Caco-2 (cell line): ENCODE measurements at regions not wholly inside any gene's neighbourhood (a gene's known extent, or its start where the extent isn't known, plus 50 kb on each side); places are given as distances from the start of the nearest gene placed in this dataset.

ENCODE experiments used
- BruUV-seq: library from RNA; stranded (reverse); fragments of 400-500 nt; replicated peaks from 2 replicates; lab custom pipeline; 2021; lab: Mats Ljungman, UMichigan
- CTCF ChIA-PET: fragments of 300-600 bp; sonication (Branson Sonifier 250); formaldehyde crosslinking; loops from one replicate; lab custom pipeline; 2022; ENCODE audit warnings: antibody characterized with exemption; lab: Charles Lee
- POLR2A ChIA-PET: fragments of 300-600 bp; sonication (Branson Sonifier 250); formaldehyde crosslinking; loops from one replicate; lab custom pipeline; 2022; ENCODE audit warnings: antibody characterized with exemption; lab: Charles Lee
- DNase-seq, 2 experiments: peaks; one replicate each; pipeline versions ENCODE4 v3.0.0 to v3.0.0-alpha.2; 2020 to 2022
- H3K27me3 ChIP-seq: replicated peaks from 2 replicates; pipeline ENCODE4 v1.6.0; 2011; ENCODE audit warnings: low read length; ENCODE audit not compliant: control insufficient read depth, insufficient read depth
- H3K36me3 ChIP-seq: 2 replicates; pipeline ENCODE4 v1.5.1; 2011; ENCODE audit warnings: low read length; ENCODE audit not compliant: control insufficient read depth, insufficient read depth
- H3K4me1 ChIP-seq: fragments of 250-450 bp; sonication (Bioruptor Pico); 2 replicates; pipeline ENCODE4 v1.5.1; 2020; ENCODE audit warnings: mild to moderate bottlenecking
- H3K4me3 ChIP-seq: 2 replicates; pipeline ENCODE4 v1.5.1; 2011; ENCODE audit warnings: low read depth, mild to moderate bottlenecking, control low read depth, low read length
- H3K9me3 ChIP-seq: fragments of 250-450 bp; sonication (Bioruptor Pico); 2 replicates; pipeline ENCODE4 v1.5.1; 2020; ENCODE audit warnings: mild to moderate bottlenecking, moderate library complexity
- H3K27ac Mint-ChIP-seq: one replicate; pipeline ENCODE4 v1.8.0; 2022; ENCODE audit warnings: mixed read lengths; ENCODE audit not compliant: unreplicated experiment
- H3K27me3 Mint-ChIP-seq: one replicate; pipeline ENCODE4 v1.8.0; 2022; ENCODE audit warnings: mixed read lengths; ENCODE audit not compliant: insufficient read depth, unreplicated experiment
- H3K36me3 Mint-ChIP-seq: one replicate; pipeline ENCODE4 v1.8.0; 2022; ENCODE audit warnings: mild to moderate bottlenecking, mixed read lengths; ENCODE audit not compliant: insufficient read depth, unreplicated experiment
- H3K4me1 Mint-ChIP-seq: one replicate; pipeline ENCODE4 v1.8.0; 2022; ENCODE audit warnings: low read depth, mixed read lengths; ENCODE audit not compliant: unreplicated experiment
- H3K4me3 Mint-ChIP-seq: one replicate; pipeline ENCODE4 v1.8.0; 2022; ENCODE audit warnings: mild to moderate bottlenecking, moderate library complexity, mixed read lengths; ENCODE audit not compliant: unreplicated experiment
- H3K9me3 Mint-ChIP-seq: one replicate; pipeline ENCODE4 v1.8.0; 2022; ENCODE audit warnings: mixed read lengths; ENCODE audit not compliant: unreplicated experiment
- intact Hi-C: fragments of 100-400 bp; cut with micrococcal nuclease; formaldehyde crosslinking; loops from one replicate; pipeline ENCODE4 v1.10.0; 2022; ENCODE audit not compliant: unreplicated experiment
- TF ChIP-seq, protein P1 (sequence below), 2 experiments: fragments of 200-600 bp in 1 of 2; IDR thresholded peaks; 1 replicate in 1 of 2; 2 replicates in 1 of 2; pipeline versions ENCODE4 v1.5.1 to v1.8.0; 2011 to 2022; ENCODE audit warnings: antibody characterized with exemption in 1 of 2, control low read depth in 1 of 2, inconsistent platforms in 1 of 2, low read depth in 1 of 2, low read length in 1 of 2, mild to moderate bottlenecking in 1 of 2, moderate library complexity in 1 of 2; ENCODE audit not compliant: insufficient read depth in 1 of 2, severe bottlenecking in 1 of 2, unreplicated experiment in 1 of 2

DNA sequence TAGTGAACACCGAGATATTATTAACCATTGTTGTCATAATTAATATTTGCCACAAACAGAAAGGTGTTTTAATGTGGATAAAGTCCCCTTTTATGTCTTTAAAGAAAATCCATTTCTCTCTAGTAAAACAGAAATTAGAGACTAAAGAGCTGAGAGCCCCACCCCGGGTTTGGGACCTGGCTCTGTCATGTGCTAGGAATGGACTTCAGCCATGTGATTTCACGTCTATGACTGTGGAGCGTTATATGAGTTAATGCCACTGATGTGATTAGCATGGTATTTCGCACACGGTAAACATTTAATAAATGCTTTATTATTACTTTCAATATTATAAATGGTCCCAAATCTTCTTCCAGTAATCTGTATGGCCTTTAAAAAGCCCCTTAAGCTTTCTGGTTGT is 205.0 kb upstream of the NFIA start:
- Mint-ChIP-seq H3K27me3 (no peaks in the 10 kb centered on the region), H3K4me3 (no peak overlapping the region), H3K9me3 (no peaks in the 10 kb centered on the region), H3K36me3 (no peaks in the 10 kb centered on the region), H3K27ac (no peak overlapping the region), H3K4me1 (no peaks in the 10 kb centered on the region)
- CTCF ChIA-PET: no interaction called here
- Histone ChIP-seq H3K9me3 (no peaks in the 10 kb centered on the region), H3K36me3 (no peaks in the 10 kb centered on the region), H3K27me3 (no peaks in the 10 kb centered on the region), H3K4me3 (no peak overlapping the region), H3K4me1 (no peaks in the 10 kb centered on the region)
- intact Hi-C loops: no loop called here
- POLR2A ChIA-PET: interaction anchor here (0.7 kb wide), 1 partner anchor 28 kb away, joined by 6 read pairs; no protein-coding TSS in a partner anchor
- TF ChIP-seq, protein P1, sequence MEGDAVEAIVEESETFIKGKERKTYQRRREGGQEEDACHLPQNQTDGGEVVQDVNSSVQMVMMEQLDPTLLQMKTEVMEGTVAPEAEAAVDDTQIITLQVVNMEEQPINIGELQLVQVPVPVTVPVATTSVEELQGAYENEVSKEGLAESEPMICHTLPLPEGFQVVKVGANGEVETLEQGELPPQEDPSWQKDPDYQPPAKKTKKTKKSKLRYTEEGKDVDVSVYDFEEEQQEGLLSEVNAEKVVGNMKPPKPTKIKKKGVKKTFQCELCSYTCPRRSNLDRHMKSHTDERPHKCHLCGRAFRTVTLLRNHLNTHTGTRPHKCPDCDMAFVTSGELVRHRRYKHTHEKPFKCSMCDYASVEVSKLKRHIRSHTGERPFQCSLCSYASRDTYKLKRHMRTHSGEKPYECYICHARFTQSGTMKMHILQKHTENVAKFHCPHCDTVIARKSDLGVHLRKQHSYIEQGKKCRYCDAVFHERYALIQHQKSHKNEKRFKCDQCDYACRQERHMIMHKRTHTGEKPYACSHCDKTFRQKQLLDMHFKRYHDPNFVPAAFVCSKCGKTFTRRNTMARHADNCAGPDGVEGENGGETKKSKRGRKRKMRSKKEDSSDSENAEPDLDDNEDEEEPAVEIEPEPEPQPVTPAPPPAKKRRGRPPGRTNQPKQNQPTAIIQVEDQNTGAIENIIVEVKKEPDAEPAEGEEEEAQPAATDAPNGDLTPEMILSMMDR (IDR thresholded peaks at IDR 0.05; ENCODE audit: insufficient read depth in 1 of 2, low read depth in 1 of 2, low read length in 1 of 2, severe bottlenecking in 1 of 2, unreplicated experiment in 1 of 2): no peak
- no peak for DNase-seq
- BruUV-seq: no TSS peak

DNA sequence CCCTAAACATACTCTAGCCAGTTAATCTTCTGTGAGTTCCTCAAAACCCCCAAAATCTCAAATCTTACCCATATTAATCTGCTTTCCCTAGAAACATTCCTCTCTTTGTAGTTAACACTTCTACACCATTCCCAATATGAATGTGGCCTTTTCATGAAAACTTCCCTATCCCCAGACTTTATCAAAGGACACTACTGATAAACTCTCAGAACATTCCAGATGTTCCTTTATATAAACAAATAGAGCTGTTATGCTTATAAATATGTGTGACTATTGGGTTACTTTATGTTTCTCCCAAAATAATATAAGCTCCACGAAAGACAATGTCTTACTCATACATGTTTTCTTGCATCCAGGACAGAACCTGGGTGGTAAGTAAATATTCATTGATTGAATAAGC is 205.4 kb upstream of the NFIA start:
- Mint-ChIP-seq H3K36me3 (no peaks in the 10 kb centered on the region), H3K4me3 (no peak overlapping the region), H3K9me3 (no peaks in the 10 kb centered on the region), H3K4me1 (no peaks in the 10 kb centered on the region), H3K27ac (no peak overlapping the region), H3K27me3 (no peaks in the 10 kb centered on the region)
- no peaks in the 10 kb centered on the region for H3K9me3 ChIP-seq
- POLR2A ChIA-PET: interaction anchor here (0.7 kb wide), 1 partner anchor 28 kb away, joined by 6 read pairs; no protein-coding TSS in a partner anchor
- BruUV-seq: no TSS peak
- H3K4me1 ChIP-seq: no peaks in the 10 kb centered on the region
- H3K27me3 ChIP-seq: no peaks in the 10 kb centered on the region
- no peak for DNase-seq
- TF ChIP-seq, protein P1 (IDR thresholded peaks at IDR 0.05; ENCODE audit: insufficient read depth in 1 of 2, low read depth in 1 of 2, low read length in 1 of 2, severe bottlenecking in 1 of 2, unreplicated experiment in 1 of 2): no peak
- CTCF ChIA-PET: no interaction called here
- no peak overlapping the region for H3K4me3 ChIP-seq
- H3K36me3 ChIP-seq: no peaks in the 10 kb centered on the region
- intact Hi-C loops: no loop called here

DNA sequence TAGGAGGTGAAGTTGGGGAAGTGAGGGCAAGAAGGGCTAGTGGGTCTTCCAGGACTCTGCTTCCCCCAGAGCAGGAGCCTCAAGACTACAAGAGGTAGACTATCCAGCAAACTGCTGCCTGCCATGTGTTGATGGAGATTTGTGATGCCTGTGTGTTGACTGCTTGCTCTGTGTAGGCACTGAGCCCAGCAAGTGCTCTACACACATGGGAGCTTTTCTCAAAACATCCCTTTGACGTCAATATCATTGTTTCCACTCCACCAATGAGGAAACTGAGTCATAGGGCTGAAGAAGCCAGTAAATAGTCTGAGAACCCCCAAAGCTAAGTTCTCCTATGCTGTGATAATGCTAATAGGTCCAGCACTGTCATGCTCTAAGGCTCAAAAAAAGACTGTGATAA is 207.2 kb upstream of the NFIA start:
- Histone ChIP-seq H3K36me3 (no peaks in the 10 kb centered on the region), H3K27me3 (no peaks in the 10 kb centered on the region), H3K4me3 (no peak overlapping the region), H3K4me1 (no peaks in the 10 kb centered on the region), H3K9me3 (no peaks in the 10 kb centered on the region)
- Mint-ChIP-seq H3K36me3 (no peaks in the 10 kb centered on the region), H3K4me1 (no peaks in the 10 kb centered on the region), H3K9me3 (no peaks in the 10 kb centered on the region), H3K27me3 (no peaks in the 10 kb centered on the region), H3K27ac (no peak overlapping the region), H3K4me3 (no peak overlapping the region)
- BruUV-seq: no TSS peak
- no peak for DNase-seq
- intact Hi-C loops: no loop called here
- ChIA-PET POLR2A (no interaction called here), CTCF (no interaction called here)
- TF ChIP-seq, protein P1 (IDR thresholded peaks at IDR 0.05; ENCODE audit: insufficient read depth in 1 of 2, low read depth in 1 of 2, low read length in 1 of 2, severe bottlenecking in 1 of 2, unreplicated experiment in 1 of 2): no peak
